ENCODE measurements at regions not wholly inside any gene's neighbourhood (a gene's known extent, or its start where the extent isn't known, plus 50 kb on each side); places are given as distances from the start of the nearest gene placed in this dataset.
A peak's percentile ranks its signal among the peaks of the same experiment; 100 is the strongest.

GRCh38 chr6:56766806-56767178, 124.1 kb upstream of the DST start:
- H3K4me3 ChIP-seq (replicated peaks in 1 of 2; ENCODE audit: low read depth in 2 of 2, low read length in 2 of 2) = no peak overlapping the region
- peak; percentile 62 to 80 for DNase-seq (ENCODE audit: low read depth in 2 of 2)
- TF ChIP-seq, protein P1, sequence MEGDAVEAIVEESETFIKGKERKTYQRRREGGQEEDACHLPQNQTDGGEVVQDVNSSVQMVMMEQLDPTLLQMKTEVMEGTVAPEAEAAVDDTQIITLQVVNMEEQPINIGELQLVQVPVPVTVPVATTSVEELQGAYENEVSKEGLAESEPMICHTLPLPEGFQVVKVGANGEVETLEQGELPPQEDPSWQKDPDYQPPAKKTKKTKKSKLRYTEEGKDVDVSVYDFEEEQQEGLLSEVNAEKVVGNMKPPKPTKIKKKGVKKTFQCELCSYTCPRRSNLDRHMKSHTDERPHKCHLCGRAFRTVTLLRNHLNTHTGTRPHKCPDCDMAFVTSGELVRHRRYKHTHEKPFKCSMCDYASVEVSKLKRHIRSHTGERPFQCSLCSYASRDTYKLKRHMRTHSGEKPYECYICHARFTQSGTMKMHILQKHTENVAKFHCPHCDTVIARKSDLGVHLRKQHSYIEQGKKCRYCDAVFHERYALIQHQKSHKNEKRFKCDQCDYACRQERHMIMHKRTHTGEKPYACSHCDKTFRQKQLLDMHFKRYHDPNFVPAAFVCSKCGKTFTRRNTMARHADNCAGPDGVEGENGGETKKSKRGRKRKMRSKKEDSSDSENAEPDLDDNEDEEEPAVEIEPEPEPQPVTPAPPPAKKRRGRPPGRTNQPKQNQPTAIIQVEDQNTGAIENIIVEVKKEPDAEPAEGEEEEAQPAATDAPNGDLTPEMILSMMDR (IDR thresholded peaks at IDR 0.05; ENCODE audit: low read depth, low read length) = no peak

DNA sequence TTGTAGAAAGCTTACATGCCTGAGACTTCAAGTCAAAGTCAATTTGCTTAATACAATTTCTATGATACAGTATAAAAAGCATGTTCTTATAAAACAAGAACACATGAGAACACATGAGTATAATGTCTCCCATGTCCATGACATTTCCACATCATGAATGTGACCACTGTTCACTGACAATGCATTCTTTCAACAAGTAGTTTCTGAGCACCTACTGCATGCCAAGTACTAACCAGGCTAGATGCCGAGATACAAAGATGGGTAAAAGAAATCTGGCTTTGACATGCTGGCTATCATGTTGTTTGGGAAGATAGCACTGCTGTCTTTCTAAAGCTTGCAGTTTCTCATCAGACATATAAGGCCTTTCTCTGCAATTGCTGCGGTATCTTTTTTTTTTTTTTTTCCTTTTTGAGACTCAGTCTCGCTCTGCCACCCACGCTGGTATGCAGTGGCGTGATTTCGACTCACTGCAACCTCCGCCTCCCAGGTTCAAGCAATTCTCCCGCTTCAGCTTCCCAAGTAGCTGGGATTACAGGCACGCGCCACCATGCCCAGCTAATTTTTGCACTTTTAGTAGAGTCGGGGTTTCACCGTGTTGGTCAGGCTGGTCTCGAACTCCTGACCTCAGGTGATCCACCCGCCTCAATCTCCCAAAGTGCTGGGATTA, 123.6 kb upstream of the DST start:
- TF ChIP-seq, protein P1 (IDR thresholded peaks at IDR 0.05; ENCODE audit: low read depth, low read length) = no peak
- DNase-seq (ENCODE audit: low read depth in 2 of 2) = no peak
- H3K4me3 ChIP-seq (replicated peaks in 1 of 2; ENCODE audit: low read depth in 2 of 2, low read length in 2 of 2) = no peak overlapping the region

GRCh38 chr6:56765494-56765893, 122.8 kb upstream of the DST start:
- no peak overlapping the region for H3K4me3 ChIP-seq (replicated peaks in 1 of 2; ENCODE audit: low read depth in 2 of 2, low read length in 2 of 2)
- no peak for DNase-seq (ENCODE audit: low read depth in 2 of 2)
- TF ChIP-seq, protein P1 (IDR thresholded peaks at IDR 0.05; ENCODE audit: low read depth, low read length) = no peak

DNA sequence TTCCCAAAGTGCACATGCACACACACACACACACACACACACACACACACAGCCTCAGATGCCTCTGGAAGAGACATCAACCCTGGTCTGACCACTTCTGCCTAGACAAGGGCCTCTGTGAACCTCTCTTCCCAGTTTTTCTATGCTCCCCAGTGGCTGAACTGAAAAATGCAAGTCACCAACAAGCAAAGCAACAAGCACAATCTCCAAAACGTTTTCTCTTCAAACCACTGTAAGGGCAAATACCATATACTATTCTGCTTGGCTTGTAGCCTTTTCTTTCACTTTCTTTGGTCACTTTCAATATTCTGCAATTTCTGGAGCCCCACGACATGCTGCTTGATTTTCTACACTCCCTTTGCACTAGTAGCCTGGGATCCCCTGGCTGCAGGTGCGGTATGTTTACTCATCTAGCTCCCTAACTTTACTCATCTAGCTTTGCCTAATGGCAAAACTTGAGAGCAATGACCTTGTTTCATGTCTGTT, 121.4 kb upstream of the DST start:
- no peak overlapping the region for H3K4me3 ChIP-seq (replicated peaks in 1 of 2; ENCODE audit: low read depth in 2 of 2, low read length in 2 of 2)
- peak; percentile 64 to 69 for DNase-seq (ENCODE audit: low read depth in 2 of 2)
- TF ChIP-seq, protein P1 (IDR thresholded peaks at IDR 0.05; ENCODE audit: low read depth, low read length) = peak; percentile 60

DNA sequence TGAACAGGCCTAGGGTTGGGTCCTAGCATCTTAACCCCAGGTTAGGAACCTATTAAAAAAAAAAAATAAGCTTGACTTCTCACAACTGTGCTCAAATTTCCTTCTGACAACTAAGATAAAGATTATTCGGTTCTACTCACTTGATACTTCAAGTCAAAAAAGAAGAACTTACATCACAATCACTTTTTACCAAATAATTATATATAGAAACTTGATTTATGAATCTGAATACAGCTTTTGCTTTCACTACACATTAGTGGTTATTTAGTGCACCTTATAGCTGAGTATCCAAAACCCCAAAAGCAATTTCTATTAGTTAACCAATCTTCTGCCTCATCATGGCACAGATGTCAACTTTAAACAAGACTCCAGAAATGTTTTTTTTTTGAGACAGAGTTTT, 119.0 kb upstream of the DST start:
- DNase-seq (ENCODE audit: low read depth in 2 of 2) = no peak
- no peak overlapping the region for H3K4me3 ChIP-seq (replicated peaks in 1 of 2; ENCODE audit: low read depth in 2 of 2, low read length in 2 of 2)
- TF ChIP-seq, protein P1 (IDR thresholded peaks at IDR 0.05; ENCODE audit: low read depth, low read length) = no peak

GRCh38 chr6:56760842-56761241, 118.2 kb upstream of the DST start:
- TF ChIP-seq, protein P1 (IDR thresholded peaks at IDR 0.05; ENCODE audit: low read depth, low read length) = no peak
- no peak overlapping the region for H3K4me3 ChIP-seq (replicated peaks in 1 of 2; ENCODE audit: low read depth in 2 of 2, low read length in 2 of 2)
- DNase-seq (ENCODE audit: low read depth in 2 of 2) = no peak

GRCh38 chr6:56759521-56759920, 116.8 kb upstream of the DST start:
- no peak overlapping the region for H3K4me3 ChIP-seq (replicated peaks in 1 of 2; ENCODE audit: low read depth in 2 of 2, low read length in 2 of 2)
- no peak for DNase-seq (ENCODE audit: low read depth in 2 of 2)
- TF ChIP-seq, protein P1 (IDR thresholded peaks at IDR 0.05; ENCODE audit: low read depth, low read length) = no peak
